GM18909 (cell line): ENCODE measurements at regions not wholly inside any gene's neighbourhood (a gene's known extent, or its start where the extent isn't known, plus 50 kb on each side); places are given as distances from the start of the nearest gene placed in this dataset.
"Not testable (repeated sequence)": the region's sequence is repeated elsewhere in the genome, so short reads cannot be mapped to it uniquely, and the experiment has no call there.

Experiments used
- ATAC-seq: cut with Tn5 transposase; IDR thresholded peaks from one replicate; pipeline ENCODE4 v1.9.1; 2021; ENCODE audit warnings: mild to moderate bottlenecking; ENCODE audit not compliant: unreplicated experiment, poor library complexity

- no peak for ATAC-seq
These were observed 198.7 kb upstream of the MPDZ start for GRCh38 chr9:13478160-13478559.

GRCh38 chr9:13470836-13471235 is 191.3 kb upstream of the MPDZ start:
- no peak for ATAC-seq

- ATAC-seq: no peak
These were observed 187.7 kb upstream of the MPDZ start for GRCh38 chr9:13467157-13467556.

- ATAC-seq: no peak
These were observed 182.0 kb upstream of the MPDZ start for GRCh38 chr9:13461414-13461991.

GRCh38 chr9:13459071-13459470 is 179.6 kb upstream of the MPDZ start:
- no peak for ATAC-seq

- ATAC-seq: no peak
These were observed 178.3 kb upstream of the MPDZ start for GRCh38 chr9:13457795-13458194.

- peak; percentile 75 for ATAC-seq
These were observed 171.2 kb upstream of the MPDZ start for GRCh38 chr9:13450723-13451122.

GRCh38 chr9:13448482-13448881 is 169.0 kb upstream of the MPDZ start:
- no peak for ATAC-seq

GRCh38 chr9:13447843-13448422 is 168.4 kb upstream of the MPDZ start:
- no peak for ATAC-seq

- ATAC-seq: no peak
These were observed 167.7 kb upstream of the MPDZ start for GRCh38 chr9:13446938-13447842.

GRCh38 chr9:13446286-13446937 is 166.9 kb upstream of the MPDZ start:
- ATAC-seq: no peak

GRCh38 chr9:13445103-13445500 is 165.6 kb upstream of the MPDZ start:
- no peak for ATAC-seq

- no peak for ATAC-seq
These were observed 165.0 kb upstream of the MPDZ start for GRCh38 chr9:13444245-13445102.

GRCh38 chr9:13443346-13444244 is 164.1 kb upstream of the MPDZ start:
- no peak for ATAC-seq

- no peak for ATAC-seq
These were observed 160.4 kb upstream of the MPDZ start for GRCh38 chr9:13439685-13440476.

- no peak for ATAC-seq
These were observed 158.4 kb upstream of the MPDZ start for GRCh38 chr9:13437866-13438265.

GRCh38 chr9:13436591-13436990 is 157.1 kb upstream of the MPDZ start:
- ATAC-seq: no peak

- ATAC-seq: not testable (repeated sequence)
These were observed 154.0 kb upstream of the MPDZ start for GRCh38 chr9:13433453-13433852.
